ENCODE measurements at regions not wholly inside any gene's neighbourhood (a gene's known extent, or its start where the extent isn't known, plus 50 kb on each side); places are given as distances from the start of the nearest gene placed in this dataset.

GRCh38 chr15:39357480-39358268 is 223.2 kb upstream of the THBS1 start:
- no peak for TF ChIP-seq POLR2A (IDR thresholded peaks at IDR 0.05)
- TF ChIP-seq, protein P1, sequence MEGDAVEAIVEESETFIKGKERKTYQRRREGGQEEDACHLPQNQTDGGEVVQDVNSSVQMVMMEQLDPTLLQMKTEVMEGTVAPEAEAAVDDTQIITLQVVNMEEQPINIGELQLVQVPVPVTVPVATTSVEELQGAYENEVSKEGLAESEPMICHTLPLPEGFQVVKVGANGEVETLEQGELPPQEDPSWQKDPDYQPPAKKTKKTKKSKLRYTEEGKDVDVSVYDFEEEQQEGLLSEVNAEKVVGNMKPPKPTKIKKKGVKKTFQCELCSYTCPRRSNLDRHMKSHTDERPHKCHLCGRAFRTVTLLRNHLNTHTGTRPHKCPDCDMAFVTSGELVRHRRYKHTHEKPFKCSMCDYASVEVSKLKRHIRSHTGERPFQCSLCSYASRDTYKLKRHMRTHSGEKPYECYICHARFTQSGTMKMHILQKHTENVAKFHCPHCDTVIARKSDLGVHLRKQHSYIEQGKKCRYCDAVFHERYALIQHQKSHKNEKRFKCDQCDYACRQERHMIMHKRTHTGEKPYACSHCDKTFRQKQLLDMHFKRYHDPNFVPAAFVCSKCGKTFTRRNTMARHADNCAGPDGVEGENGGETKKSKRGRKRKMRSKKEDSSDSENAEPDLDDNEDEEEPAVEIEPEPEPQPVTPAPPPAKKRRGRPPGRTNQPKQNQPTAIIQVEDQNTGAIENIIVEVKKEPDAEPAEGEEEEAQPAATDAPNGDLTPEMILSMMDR (IDR thresholded peaks at IDR 0.05) = no peak
